Stimulated activated CD4-positive, alpha-beta T cell treated with anti-CD3 and anti-CD28 coated beads, Interleukin-1b, Interleukin-23, amount 100 ng/mL, for 48 hours (primary cell): ENCODE measurements at regions not wholly inside any gene's neighbourhood (a gene's known extent, or its start where the extent isn't known, plus 50 kb on each side); places are given as distances from the start of the nearest gene placed in this dataset.

Source experiments
- DNase-seq: peaks from one replicate; pipeline ENCODE4 v3.0.0-alpha.2; 2020

GRCh38 chr14:101462726-101463565, 98.3 kb upstream of the DIO3 start:
- no peak for DNase-seq

GRCh38 chr14:101463566-101464171, 97.6 kb upstream of the DIO3 start:
- DNase-seq, result no peak

- no peak for DNase-seq
Measured at GRCh38 chr14:101464310-101464983, 96.8 kb upstream of the DIO3 start.

GRCh38 chr14:101464984-101465794, 96.1 kb upstream of the DIO3 start:
- no peak for DNase-seq

- DNase-seq, result no peak
Measured at GRCh38 chr14:101465795-101466448, 95.4 kb upstream of the DIO3 start.

- no peak for DNase-seq
Measured at GRCh38 chr14:101466456-101467180, 94.7 kb upstream of the DIO3 start.

- DNase-seq, result no peak
Measured at GRCh38 chr14:101467181-101467926, 93.9 kb upstream of the DIO3 start.

- no peak for DNase-seq
Measured at GRCh38 chr14:101469382-101470247, 91.7 kb upstream of the DIO3 start.

GRCh38 chr14:101470266-101470665, 91.0 kb upstream of the DIO3 start:
- DNase-seq, result no peak

- DNase-seq, result no peak
Measured at GRCh38 chr14:101471723-101472517, 89.4 kb upstream of the DIO3 start.

GRCh38 chr14:101472518-101472849, 88.8 kb upstream of the DIO3 start:
- DNase-seq, result no peak

- no peak for DNase-seq
Measured at GRCh38 chr14:101473045-101473729, 88.1 kb upstream of the DIO3 start.

GRCh38 chr14:101473795-101474562, 87.3 kb upstream of the DIO3 start:
- DNase-seq, result no peak

- DNase-seq, result no peak
Measured at GRCh38 chr14:101474563-101475455, 86.5 kb upstream of the DIO3 start.

GRCh38 chr14:101475456-101476257, 85.6 kb upstream of the DIO3 start:
- DNase-seq, result no peak
